Ishikawa (cell line): ENCODE measurements at regions not wholly inside any gene's neighbourhood (a gene's known extent, or its start where the extent isn't known, plus 50 kb on each side); places are given as distances from the start of the nearest gene placed in this dataset.

Experiments used
- CEBPB ChIP-seq: IDR thresholded peaks from 2 replicates; pipeline ENCODE4 v1.6.1; 2012
- CREB1 ChIP-seq: IDR thresholded peaks from 2 replicates; pipeline ENCODE4 v1.6.1; 2012; ENCODE audit warnings: low read depth
- EGR1 ChIP-seq: IDR thresholded peaks from 2 replicates; pipeline ENCODE4 v1.6.1; 2012
- EP300 ChIP-seq: IDR thresholded peaks from 2 replicates; pipeline ENCODE4 v1.6.1; 2012; ENCODE audit warnings: borderline replicate concordance
- FOXM1 ChIP-seq: IDR thresholded peaks from 2 replicates; pipeline ENCODE4 v1.6.1; 2012; ENCODE audit warnings: low read depth, borderline replicate concordance
- NFIC ChIP-seq: IDR thresholded peaks from 2 replicates; pipeline ENCODE4 v1.6.1; 2012
- RAD21 ChIP-seq: IDR thresholded peaks from 2 replicates; pipeline ENCODE4 v1.6.1; 2012; ENCODE audit warnings: low read depth
- TCF12 ChIP-seq: IDR thresholded peaks from 2 replicates; pipeline ENCODE4 v1.6.1; 2012; ENCODE audit warnings: low read depth
- TEAD4 ChIP-seq: IDR thresholded peaks from 2 replicates; pipeline ENCODE4 v1.6.1; 2012
- YY1 ChIP-seq: IDR thresholded peaks from 2 replicates; pipeline ENCODE4 v1.6.1; 2012; ENCODE audit warnings: low read depth
- ZBTB7A ChIP-seq: IDR thresholded peaks from 2 replicates; pipeline ENCODE4 v1.6.1; 2012; ENCODE audit warnings: low read depth
- TF ChIP-seq, protein P1 (sequence below): IDR thresholded peaks from 2 replicates; pipeline ENCODE4 v1.6.1; 2012
- TF ChIP-seq, protein P2 (sequence below): IDR thresholded peaks from 2 replicates; pipeline ENCODE4 v1.6.1; 2012
- TF ChIP-seq, protein P3 (sequence below): IDR thresholded peaks from 2 replicates; pipeline ENCODE4 v1.6.1; 2012; ENCODE audit warnings: low read depth, mild to moderate bottlenecking

DNA sequence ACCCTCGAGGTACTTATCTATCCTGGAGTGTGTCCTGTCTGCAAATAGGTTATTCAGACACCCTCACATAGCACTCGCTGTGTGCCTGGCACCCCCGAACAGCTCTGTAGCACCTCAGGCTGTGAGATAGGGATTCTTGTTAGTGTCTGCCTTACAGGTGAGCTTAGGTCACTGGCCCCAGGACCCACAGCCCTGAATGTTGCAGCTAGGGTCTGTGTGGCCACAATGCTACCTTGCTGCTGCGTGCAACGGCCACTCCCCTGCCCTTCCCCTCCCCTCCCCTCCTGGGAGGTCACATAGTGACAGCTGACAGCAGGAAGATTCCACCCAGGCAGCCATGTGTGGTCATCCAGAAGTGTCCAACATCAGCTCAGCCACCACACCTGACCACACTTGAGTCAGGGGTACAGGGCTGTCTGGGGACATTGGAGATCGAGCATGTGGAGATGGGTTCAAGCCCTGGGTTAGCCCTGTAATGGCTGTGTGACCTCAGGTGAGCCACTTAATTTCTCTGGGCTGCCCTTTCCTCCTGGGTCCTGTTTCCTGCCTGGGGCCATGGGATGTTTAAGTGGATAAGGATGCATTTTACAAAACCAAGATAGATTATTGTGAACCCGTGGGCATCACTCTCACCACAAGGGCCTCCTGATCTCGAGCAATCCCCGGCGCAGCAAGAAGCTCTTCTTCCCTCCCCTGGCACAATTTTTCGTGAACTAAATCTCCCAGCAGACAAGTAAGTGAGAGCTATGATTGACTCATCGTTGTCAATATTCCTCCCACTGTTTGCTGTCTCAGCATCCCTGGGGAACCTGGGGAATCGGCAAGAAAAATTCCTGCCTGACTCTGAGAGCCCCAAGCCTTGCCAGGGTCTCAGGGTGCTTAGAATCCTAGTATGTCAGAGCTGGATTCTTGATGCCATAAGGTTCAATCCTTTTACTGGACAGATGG is 208.7 kb downstream of the PTPRU start:
- TF ChIP-seq, protein P1, sequence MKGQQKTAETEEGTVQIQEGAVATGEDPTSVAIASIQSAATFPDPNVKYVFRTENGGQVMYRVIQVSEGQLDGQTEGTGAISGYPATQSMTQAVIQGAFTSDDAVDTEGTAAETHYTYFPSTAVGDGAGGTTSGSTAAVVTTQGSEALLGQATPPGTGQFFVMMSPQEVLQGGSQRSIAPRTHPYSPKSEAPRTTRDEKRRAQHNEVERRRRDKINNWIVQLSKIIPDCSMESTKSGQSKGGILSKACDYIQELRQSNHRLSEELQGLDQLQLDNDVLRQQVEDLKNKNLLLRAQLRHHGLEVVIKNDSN, result no peak
- TF ChIP-seq CREB1, result no peak

DNA sequence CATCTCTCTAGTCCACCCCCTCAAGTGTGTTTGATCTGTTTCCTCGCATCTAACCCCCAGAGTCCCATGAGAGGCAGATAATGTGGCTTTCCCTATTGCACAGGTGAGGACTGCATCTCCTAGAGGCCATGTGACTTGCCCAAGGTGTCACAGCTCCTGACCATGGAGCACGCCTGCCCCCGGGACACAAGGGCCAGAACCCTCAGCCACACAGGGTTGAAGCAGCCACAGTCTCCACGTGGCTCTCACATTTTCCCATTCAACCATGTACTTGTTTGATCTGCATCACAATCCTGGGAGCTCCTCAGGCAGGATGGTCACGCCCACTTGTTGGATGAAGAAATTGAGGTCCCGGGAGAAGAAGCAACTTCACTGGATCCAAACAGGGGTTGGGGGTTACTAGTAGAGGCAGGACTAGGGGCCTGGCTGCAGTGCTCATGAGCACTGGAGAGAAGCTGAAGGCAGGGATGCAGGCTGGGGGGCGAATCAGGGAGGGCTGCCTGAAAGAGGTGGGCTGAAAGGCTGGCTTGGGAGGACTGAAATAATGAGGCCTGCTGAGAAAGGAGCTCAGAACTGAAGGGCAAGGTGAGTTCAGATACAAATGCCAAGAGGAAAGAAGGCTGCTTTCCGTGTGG is 207.9 kb downstream of the PTPRU start:
- TF ChIP-seq ZBTB7A (no peak), EGR1 (no peak), NFIC (no peak), EP300 (no peak), FOXM1 (no peak), TEAD4 (no peak), CREB1 (no peak), CEBPB (no peak), YY1 (no peak)
- TF ChIP-seq, protein P2, sequence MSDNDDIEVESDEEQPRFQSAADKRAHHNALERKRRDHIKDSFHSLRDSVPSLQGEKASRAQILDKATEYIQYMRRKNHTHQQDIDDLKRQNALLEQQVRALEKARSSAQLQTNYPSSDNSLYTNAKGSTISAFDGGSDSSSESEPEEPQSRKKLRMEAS, result no peak
- TF ChIP-seq, protein P1, result no peak
- TF ChIP-seq, protein P3, sequence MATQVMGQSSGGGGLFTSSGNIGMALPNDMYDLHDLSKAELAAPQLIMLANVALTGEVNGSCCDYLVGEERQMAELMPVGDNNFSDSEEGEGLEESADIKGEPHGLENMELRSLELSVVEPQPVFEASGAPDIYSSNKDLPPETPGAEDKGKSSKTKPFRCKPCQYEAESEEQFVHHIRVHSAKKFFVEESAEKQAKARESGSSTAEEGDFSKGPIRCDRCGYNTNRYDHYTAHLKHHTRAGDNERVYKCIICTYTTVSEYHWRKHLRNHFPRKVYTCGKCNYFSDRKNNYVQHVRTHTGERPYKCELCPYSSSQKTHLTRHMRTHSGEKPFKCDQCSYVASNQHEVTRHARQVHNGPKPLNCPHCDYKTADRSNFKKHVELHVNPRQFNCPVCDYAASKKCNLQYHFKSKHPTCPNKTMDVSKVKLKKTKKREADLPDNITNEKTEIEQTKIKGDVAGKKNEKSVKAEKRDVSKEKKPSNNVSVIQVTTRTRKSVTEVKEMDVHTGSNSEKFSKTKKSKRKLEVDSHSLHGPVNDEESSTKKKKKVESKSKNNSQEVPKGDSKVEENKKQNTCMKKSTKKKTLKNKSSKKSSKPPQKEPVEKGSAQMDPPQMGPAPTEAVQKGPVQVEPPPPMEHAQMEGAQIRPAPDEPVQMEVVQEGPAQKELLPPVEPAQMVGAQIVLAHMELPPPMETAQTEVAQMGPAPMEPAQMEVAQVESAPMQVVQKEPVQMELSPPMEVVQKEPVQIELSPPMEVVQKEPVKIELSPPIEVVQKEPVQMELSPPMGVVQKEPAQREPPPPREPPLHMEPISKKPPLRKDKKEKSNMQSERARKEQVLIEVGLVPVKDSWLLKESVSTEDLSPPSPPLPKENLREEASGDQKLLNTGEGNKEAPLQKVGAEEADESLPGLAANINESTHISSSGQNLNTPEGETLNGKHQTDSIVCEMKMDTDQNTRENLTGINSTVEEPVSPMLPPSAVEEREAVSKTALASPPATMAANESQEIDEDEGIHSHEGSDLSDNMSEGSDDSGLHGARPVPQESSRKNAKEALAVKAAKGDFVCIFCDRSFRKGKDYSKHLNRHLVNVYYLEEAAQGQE, result no peak

DNA sequence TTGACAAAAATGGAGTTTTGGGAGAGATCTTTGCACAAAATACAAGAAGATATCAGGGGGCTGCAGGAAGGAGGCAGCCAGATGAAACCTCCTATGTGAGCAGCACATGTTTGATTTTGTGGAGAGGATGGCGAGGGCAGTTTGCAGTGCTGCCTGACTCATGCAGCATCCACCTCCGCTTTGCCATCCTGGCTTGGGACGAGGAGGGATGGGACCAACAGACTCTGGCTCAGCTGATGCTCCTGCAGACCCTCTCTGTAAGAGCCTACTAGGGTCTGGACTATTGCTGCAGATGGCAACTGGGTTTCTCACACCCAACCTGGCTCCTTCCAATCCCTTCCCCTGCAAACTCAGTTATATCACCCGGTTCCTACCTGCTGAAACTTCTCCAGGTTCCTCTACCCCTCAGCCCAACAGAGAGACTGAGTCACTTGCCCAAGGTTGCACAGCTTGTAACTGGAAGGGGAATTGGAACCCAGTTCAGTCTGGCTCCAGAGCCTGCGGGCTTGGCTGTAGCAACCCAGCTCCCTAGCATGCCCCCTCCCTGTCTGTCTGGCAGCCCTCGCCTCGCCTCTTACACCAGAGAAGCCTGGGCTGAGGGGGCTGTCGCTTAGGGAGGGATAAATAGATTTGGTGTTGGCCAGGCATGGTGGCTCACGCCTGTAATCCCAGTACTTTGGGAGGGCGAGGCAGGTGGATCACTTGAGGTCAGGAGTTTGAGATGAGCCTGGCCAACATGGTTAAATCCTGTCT is 205.8 kb downstream of the PTPRU start:
- no peak for TF ChIP-seq CREB1
- no peak for TF ChIP-seq TEAD4

DNA sequence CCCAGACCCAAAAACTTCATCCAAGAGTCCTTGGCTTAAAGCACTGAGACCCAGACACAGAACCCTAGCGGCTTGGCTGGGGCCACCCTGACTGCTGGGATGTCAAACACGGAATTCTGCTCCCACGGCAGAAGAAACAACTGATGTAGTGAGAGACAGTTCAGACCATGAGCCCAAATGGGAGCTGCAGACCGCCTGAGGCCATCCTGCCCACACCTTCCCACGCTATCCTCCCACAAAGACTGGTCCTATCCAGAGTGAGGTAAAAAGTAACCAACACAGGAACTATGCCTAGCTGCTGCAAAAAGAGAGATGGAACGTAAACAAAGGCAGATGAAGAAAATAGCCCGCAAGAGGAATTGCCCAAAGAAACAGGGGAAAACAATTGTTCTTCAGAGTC is 203.3 kb downstream of the PTPRU start:
- no peak for TF ChIP-seq CREB1
- TF ChIP-seq CEBPB, result no peak
- no peak for TF ChIP-seq RAD21
- TF ChIP-seq, protein P1, result no peak
- TF ChIP-seq EP300, result no peak
- no peak for TF ChIP-seq FOXM1
- TF ChIP-seq, protein P3, result no peak
- no peak for TF ChIP-seq TCF12

DNA sequence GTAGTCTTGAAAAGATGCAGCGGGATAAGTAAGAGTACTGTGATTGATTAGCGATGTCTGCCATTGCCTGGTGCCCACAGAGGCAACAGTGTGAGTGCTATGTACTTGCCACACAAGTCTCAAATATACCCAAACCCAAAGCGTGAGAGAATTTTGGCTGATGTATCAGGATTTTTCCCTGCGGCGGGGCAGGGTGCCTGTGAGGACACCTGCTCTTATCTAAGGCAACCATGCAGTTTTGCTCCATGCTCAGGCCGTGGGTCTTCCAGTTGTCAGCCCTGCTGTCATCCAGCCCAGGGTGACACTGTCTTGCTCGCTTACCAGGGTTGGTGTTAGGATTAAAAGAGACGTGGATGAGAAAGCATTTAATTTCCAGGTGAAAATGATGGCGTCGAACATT is 202.7 kb downstream of the PTPRU start:
- TF ChIP-seq, protein P3, result no peak
- TF ChIP-seq CREB1 (no peak), YY1 (no peak), NFIC (no peak), CEBPB (no peak), EP300 (no peak)
